NB4 (cell line): ENCODE measurements at regions not wholly inside any gene's neighbourhood (a gene's known extent, or its start where the extent isn't known, plus 50 kb on each side); places are given as distances from the start of the nearest gene placed in this dataset.

ENCODE experiments used
- DNase-seq: peaks from one replicate; pipeline ENCODE4 v3.0.0; 2010; ENCODE audit warnings: low read depth
- H3K4me3 ChIP-seq: one replicate; pipeline ENCODE4 v1.5.1; 2011; ENCODE audit warnings: mild to moderate bottlenecking, low read depth, low read length, moderate library complexity
- MYC ChIP-seq: IDR thresholded peaks from 2 replicates; pipeline ENCODE4 v1.6.1; 2011; ENCODE audit warnings: low read depth, low read length
- POLR2A ChIP-seq: IDR thresholded peaks from 2 replicates; pipeline ENCODE4 v1.6.1; 2011; ENCODE audit warnings: mild to moderate bottlenecking; ENCODE audit not compliant: insufficient read length; ENCODE audit errors: extremely low read depth
- TF ChIP-seq, protein P1 (sequence below): IDR thresholded peaks from 2 replicates; pipeline ENCODE4 v1.6.1; 2011; ENCODE audit warnings: low read depth, low read length
- TF ChIP-seq, protein P2 (sequence below): IDR thresholded peaks from one replicate; pipeline ENCODE4 v1.5.1; 2012; ENCODE audit warnings: low read depth, low read length

- no peak for TF ChIP-seq MYC
- no peak for DNase-seq
- H3K4me3 ChIP-seq, result no peak overlapping the region
These were observed 151.9 kb upstream of the TRIM24 start for GRCh38 chr7:138308136-138308535.

DNA sequence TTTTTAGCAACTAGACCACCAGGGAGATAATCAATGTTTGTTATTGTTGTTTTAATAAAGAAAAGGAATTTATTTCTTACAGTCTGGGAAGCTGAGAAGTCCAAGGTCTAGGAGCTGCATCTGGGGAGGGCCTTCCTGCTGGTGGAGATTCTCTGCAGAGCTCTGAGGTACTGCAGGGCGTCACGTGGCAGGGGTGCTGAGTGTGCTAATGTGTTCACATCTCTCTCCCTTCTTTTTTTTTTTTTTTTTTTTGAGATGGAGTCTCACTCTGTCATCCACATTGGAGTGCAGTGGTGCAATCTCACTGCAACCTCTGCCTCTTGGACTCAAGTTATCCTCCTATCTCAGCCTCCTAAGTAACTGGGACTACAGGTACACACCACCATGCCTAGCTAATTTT is 150.9 kb upstream of the TRIM24 start:
- no peak overlapping the region for H3K4me3 ChIP-seq
- TF ChIP-seq, protein P1, sequence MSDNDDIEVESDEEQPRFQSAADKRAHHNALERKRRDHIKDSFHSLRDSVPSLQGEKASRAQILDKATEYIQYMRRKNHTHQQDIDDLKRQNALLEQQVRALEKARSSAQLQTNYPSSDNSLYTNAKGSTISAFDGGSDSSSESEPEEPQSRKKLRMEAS, result no peak
- TF ChIP-seq POLR2A (no peak), MYC (no peak)
- TF ChIP-seq, protein P2, sequence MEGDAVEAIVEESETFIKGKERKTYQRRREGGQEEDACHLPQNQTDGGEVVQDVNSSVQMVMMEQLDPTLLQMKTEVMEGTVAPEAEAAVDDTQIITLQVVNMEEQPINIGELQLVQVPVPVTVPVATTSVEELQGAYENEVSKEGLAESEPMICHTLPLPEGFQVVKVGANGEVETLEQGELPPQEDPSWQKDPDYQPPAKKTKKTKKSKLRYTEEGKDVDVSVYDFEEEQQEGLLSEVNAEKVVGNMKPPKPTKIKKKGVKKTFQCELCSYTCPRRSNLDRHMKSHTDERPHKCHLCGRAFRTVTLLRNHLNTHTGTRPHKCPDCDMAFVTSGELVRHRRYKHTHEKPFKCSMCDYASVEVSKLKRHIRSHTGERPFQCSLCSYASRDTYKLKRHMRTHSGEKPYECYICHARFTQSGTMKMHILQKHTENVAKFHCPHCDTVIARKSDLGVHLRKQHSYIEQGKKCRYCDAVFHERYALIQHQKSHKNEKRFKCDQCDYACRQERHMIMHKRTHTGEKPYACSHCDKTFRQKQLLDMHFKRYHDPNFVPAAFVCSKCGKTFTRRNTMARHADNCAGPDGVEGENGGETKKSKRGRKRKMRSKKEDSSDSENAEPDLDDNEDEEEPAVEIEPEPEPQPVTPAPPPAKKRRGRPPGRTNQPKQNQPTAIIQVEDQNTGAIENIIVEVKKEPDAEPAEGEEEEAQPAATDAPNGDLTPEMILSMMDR, result no peak
- no peak for DNase-seq

DNA sequence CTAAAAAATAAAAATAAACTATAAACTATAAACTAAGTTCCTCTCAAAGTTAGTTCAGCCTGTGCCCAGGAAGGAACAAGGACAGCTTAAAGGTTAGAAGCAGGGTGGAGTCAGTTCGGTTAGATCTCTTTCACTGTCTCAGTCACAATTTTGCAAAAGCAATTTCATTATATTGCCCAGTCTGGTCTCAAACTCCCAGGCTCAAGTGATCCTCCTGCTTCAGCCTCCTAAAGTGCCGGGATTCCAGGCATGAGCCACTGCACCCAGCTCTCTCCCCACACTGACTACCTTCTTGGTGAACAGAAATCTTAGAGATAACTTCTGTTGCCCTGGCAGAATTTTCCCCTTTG is 146.3 kb upstream of the TRIM24 start:
- H3K4me3 ChIP-seq, result no peak overlapping the region
- TF ChIP-seq, protein P1, result no peak
- no peak for TF ChIP-seq POLR2A
- TF ChIP-seq, protein P2, result no peak
- no peak for TF ChIP-seq MYC

GRCh38 chr7:138316421-138317043 is 143.5 kb upstream of the TRIM24 start:
- H3K4me3 ChIP-seq, result no peak overlapping the region
- TF ChIP-seq, protein P1, result no peak
- TF ChIP-seq MYC (no peak), POLR2A (no peak)
- TF ChIP-seq, protein P2, result no peak
- DNase-seq, result no peak

More for the DNA sequence above, 146.3 kb upstream of the TRIM24 start:
- DNase-seq, result no peak

- no peak for DNase-seq
- TF ChIP-seq, protein P2, result no peak
- TF ChIP-seq MYC, result no peak
- TF ChIP-seq, protein P1, result no peak
- no peak for TF ChIP-seq POLR2A
- H3K4me3 ChIP-seq, result no peak overlapping the region
These were observed 142.9 kb upstream of the TRIM24 start for GRCh38 chr7:138317044-138317596.

DNA sequence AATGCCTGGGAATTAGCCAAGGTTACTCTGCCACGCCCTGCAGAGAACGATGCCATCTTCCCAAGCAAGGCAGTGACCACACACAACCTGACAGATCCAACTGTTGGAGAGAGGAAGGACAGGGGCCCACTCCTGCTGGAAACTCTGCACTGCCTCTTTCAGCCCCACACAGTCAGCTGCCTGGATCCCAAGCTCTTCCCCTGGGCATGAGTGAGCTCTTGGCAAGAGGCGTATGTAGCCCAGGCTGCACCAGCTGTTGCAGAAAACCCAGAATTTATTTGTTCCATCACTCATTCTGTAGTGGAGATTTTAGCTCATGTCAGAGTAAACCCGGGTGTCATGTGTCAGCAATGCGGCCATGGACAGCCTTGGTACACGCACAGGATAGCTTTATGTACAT is 135.1 kb upstream of the TRIM24 start:
- no peak overlapping the region for H3K4me3 ChIP-seq
- TF ChIP-seq, protein P1, result no peak
- TF ChIP-seq, protein P2, result no peak
- TF ChIP-seq MYC (no peak), POLR2A (no peak)
- no peak for DNase-seq
